ENCODE measurements at regions not wholly inside any gene's neighbourhood (a gene's known extent, or its start where the extent isn't known, plus 50 kb on each side); places are given as distances from the start of the nearest gene placed in this dataset.
A peak's percentile ranks its signal among the peaks of the same experiment; 100 is the strongest.

GRCh38 chr5:156256642-156257041 lies 70.3 kb upstream of the SGCD start:
- TF ChIP-seq, protein P1, sequence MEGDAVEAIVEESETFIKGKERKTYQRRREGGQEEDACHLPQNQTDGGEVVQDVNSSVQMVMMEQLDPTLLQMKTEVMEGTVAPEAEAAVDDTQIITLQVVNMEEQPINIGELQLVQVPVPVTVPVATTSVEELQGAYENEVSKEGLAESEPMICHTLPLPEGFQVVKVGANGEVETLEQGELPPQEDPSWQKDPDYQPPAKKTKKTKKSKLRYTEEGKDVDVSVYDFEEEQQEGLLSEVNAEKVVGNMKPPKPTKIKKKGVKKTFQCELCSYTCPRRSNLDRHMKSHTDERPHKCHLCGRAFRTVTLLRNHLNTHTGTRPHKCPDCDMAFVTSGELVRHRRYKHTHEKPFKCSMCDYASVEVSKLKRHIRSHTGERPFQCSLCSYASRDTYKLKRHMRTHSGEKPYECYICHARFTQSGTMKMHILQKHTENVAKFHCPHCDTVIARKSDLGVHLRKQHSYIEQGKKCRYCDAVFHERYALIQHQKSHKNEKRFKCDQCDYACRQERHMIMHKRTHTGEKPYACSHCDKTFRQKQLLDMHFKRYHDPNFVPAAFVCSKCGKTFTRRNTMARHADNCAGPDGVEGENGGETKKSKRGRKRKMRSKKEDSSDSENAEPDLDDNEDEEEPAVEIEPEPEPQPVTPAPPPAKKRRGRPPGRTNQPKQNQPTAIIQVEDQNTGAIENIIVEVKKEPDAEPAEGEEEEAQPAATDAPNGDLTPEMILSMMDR (conservative IDR thresholded peaks at IDR 0.05; ENCODE audit: low read depth, low read length) = no peak
- TF ChIP-seq POLR2A (IDR thresholded peaks at IDR 0.05; ENCODE audit: low read depth, low read length) (no peak), CEBPB (IDR thresholded peaks at IDR 0.05; ENCODE audit: low read depth, low read length) (no peak), RAD21 (IDR thresholded peaks at IDR 0.05; ENCODE audit: low read length) (no peak), ELK1 (IDR thresholded peaks at IDR 0.05; ENCODE audit: borderline replicate concordance, low read depth, low read length) (no peak), MAFK (IDR thresholded peaks at IDR 0.05; ENCODE audit: low read depth, low read length) (peak; percentile 99), MXI1 (IDR thresholded peaks at IDR 0.05; ENCODE audit: borderline replicate concordance, low read depth, low read length) (no peak), SMC3 (IDR thresholded peaks at IDR 0.05; ENCODE audit: low read depth, low read length) (no peak), RFX5 (IDR thresholded peaks at IDR 0.05; ENCODE audit: low read depth, low read length) (no peak), CHD1 (IDR thresholded peaks at IDR 0.05; ENCODE audit: low read depth, low read length) (no peak), RCOR1 (IDR thresholded peaks at IDR 0.05; ENCODE audit: insufficient replicate concordance, low read length) (no peak)
